Neural progenitor cell (in vitro differentiated cells): ENCODE measurements at regions not wholly inside any gene's neighbourhood (a gene's known extent, or its start where the extent isn't known, plus 50 kb on each side); places are given as distances from the start of the nearest gene placed in this dataset.

Source experiments
- DNase-seq: peaks from one replicate; pipeline ENCODE4 v3.0.0-alpha.2; 2016; ENCODE audit warnings: low spot score
- H2AFZ ChIP-seq: fragments of 200-600 bp; sonication (generic); replicated peaks from 2 replicates; pipeline ENCODE4 v1.6.1; 2016; ENCODE audit warnings: antibody characterized with exemption
- H3F3A ChIP-seq: fragments of 200-600 bp; sonication (generic); 2 replicates; pipeline ENCODE4 v1.6.1; 2016; ENCODE audit warnings: antibody characterized with exemption, low read depth
- H3K27ac ChIP-seq: fragments of 200-600 bp; sonication (generic); 2 replicates; pipeline ENCODE4 v1.5.1; 2016; ENCODE audit warnings: mild to moderate bottlenecking
- H3K27me3 ChIP-seq: fragments of 200-600 bp; sonication (generic); 2 replicates; pipeline ENCODE4 v1.6.1; 2016; ENCODE audit warnings: mild to moderate bottlenecking, moderate library complexity
- H3K36me3 ChIP-seq: fragments of 200-600 bp; sonication (generic); 2 replicates; pipeline ENCODE4 v1.5.1; 2016
- H3K4me1 ChIP-seq: fragments of 200-600 bp; sonication (generic); 2 replicates; pipeline ENCODE4 v1.6.1; 2016; ENCODE audit warnings: mixed run types
- H3K4me2 ChIP-seq: fragments of 200-600 bp; sonication (generic); 2 replicates; pipeline ENCODE4 v1.6.1; 2016
- H3K4me3 ChIP-seq: fragments of 200-600 bp; sonication (generic); 2 replicates; pipeline ENCODE4 v1.5.1; 2016
- H3K79me2 ChIP-seq: fragments of 200-600 bp; sonication (generic); 2 replicates; pipeline ENCODE4 v1.6.1; 2016; ENCODE audit warnings: low read depth
- H3K9ac ChIP-seq: fragments of 200-600 bp; sonication (generic); 2 replicates; pipeline ENCODE4 v1.6.1; 2016
- H3K9me3 ChIP-seq: fragments of 200-600 bp; sonication (generic); 2 replicates; pipeline ENCODE4 v1.5.1; 2016; ENCODE audit warnings: low read depth
- H4K20me1 ChIP-seq: fragments of 200-600 bp; sonication (generic); 2 replicates; pipeline ENCODE4 v1.6.1; 2016; ENCODE audit warnings: low read depth
- H3K27ac Mint-ChIP-seq: 3 replicates; pipeline ENCODE4 v1.8.0; 2021; ENCODE audit warnings: mixed read lengths
- H3K27me3 Mint-ChIP-seq: 2 replicates; pipeline ENCODE4 v1.8.0; 2022; ENCODE audit warnings: low read depth, mild to moderate bottlenecking, inconsistent platforms, moderate library complexity, mixed read lengths; ENCODE audit not compliant: insufficient read depth
- H3K36me3 Mint-ChIP-seq: 3 replicates; pipeline ENCODE4 v1.8.0; 2021; ENCODE audit warnings: mixed read lengths
- H3K4me1 Mint-ChIP-seq: 3 replicates; pipeline ENCODE4 v1.8.0; 2021; ENCODE audit warnings: mixed read lengths
- H3K4me3 Mint-ChIP-seq: 3 replicates; pipeline ENCODE4 v1.8.0; 2021; ENCODE audit warnings: mild to moderate bottlenecking, moderate library complexity, mixed read lengths
- H3K9me3 Mint-ChIP-seq: 3 replicates; pipeline ENCODE4 v1.8.0; 2020; ENCODE audit warnings: mixed read lengths
- CTCF ChIP-seq: fragments of 200-600 bp; sonication (generic); IDR thresholded peaks from 2 replicates; pipeline ENCODE4 v1.5.1; 2017; ENCODE audit warnings: antibody characterized with exemption, mild to moderate bottlenecking
- EZH2 ChIP-seq: fragments of 200-600 bp; sonication (generic); IDR thresholded peaks from 2 replicates; pipeline ENCODE4 v1.6.1; 2017; ENCODE audit warnings: antibody characterized with exemption, mild to moderate bottlenecking, moderate library complexity
- EZH2phosphoT487 ChIP-seq: fragments of 200-600 bp; sonication (generic); IDR thresholded peaks from 2 replicates; pipeline ENCODE4 v1.6.1; 2017; ENCODE audit warnings: antibody characterized with exemption

GRCh38 chr21:16258844-16259611 is 529.2 kb downstream of the USP25 start:
- TF ChIP-seq EZH2phosphoT487 (no peak), CTCF (no peak), EZH2 (no peak)
- no peaks in the 10 kb centered on the region for H3K79me2 ChIP-seq
- DNase-seq = no peak
- H3K27me3 ChIP-seq = no peaks in the 10 kb centered on the region
- peaks cover 2% of the 10 kb centered on the region for H3K27me3 Mint-ChIP-seq
- no peak overlapping the region for H2AFZ ChIP-seq
- H3K27ac ChIP-seq = no peak overlapping the region
- peaks cover 6% of the 10 kb centered on the region for H3K4me1 Mint-ChIP-seq
- no peaks in the 10 kb centered on the region for H4K20me1 ChIP-seq
- H3K36me3 Mint-ChIP-seq = peaks cover 32% of the 10 kb centered on the region
- H3K27ac Mint-ChIP-seq = no peak overlapping the region
- no peak overlapping the region for H3K9ac ChIP-seq
- no peak overlapping the region for H3K4me3 Mint-ChIP-seq
- H3F3A ChIP-seq = no peaks in the 10 kb centered on the region
- no peak overlapping the region for H3K4me2 ChIP-seq
- H3K9me3 ChIP-seq = no peaks in the 10 kb centered on the region
- H3K9me3 Mint-ChIP-seq = peaks cover 14% of the 10 kb centered on the region
- no peaks in the 10 kb centered on the region for H3K4me1 ChIP-seq
- H3K36me3 ChIP-seq = no peaks in the 10 kb centered on the region
- no peak overlapping the region for H3K4me3 ChIP-seq

GRCh38 chr21:16262091-16262490 is 532.3 kb downstream of the USP25 start:
- H3K36me3 Mint-ChIP-seq = peaks cover 43% of the 10 kb centered on the region

DNA sequence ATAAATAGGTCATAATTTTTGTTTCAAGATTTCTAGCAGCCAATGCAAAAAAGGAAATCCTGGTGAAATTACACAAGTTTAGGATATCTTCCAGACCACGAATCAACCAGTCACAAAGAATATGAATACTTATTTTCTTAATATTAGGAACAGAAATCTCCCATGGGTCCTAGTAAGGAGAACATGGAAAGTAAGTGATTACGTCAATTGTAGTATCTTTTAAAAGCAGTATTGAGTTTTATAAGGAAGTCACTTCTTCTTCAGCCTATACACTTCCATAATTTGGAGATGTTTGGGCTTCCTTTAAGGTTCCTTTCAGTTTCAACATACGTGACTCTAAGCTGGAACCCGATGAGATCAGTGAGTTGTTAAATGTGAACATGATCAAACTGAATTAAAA is 534.5 kb downstream of the USP25 start:
- Histone ChIP-seq H3K4me2 (no peak overlapping the region), H3F3A (no peaks in the 10 kb centered on the region), H3K27me3 (no peaks in the 10 kb centered on the region), H3K9me3 (no peaks in the 10 kb centered on the region), H3K4me1 (no peaks in the 10 kb centered on the region), H3K9ac (no peak overlapping the region), H3K27ac (no peak overlapping the region), H3K4me3 (no peak overlapping the region), H3K79me2 (no peaks in the 10 kb centered on the region), H4K20me1 (no peaks in the 10 kb centered on the region), H2AFZ (no peak overlapping the region), H3K36me3 (no peaks in the 10 kb centered on the region)
- Mint-ChIP-seq H3K27me3 (no peaks in the 10 kb centered on the region), H3K36me3 (peaks cover 54% of the 10 kb centered on the region), H3K4me3 (no peak overlapping the region), H3K4me1 (peaks cover under 1% of the 10 kb centered on the region), H3K9me3 (peaks cover 30% of the 10 kb centered on the region), H3K27ac (no peak overlapping the region)
- DNase-seq = no peak
- TF ChIP-seq EZH2phosphoT487 (no peak), EZH2 (no peak), CTCF (no peak)

More at GRCh38 chr21:16262091-16262490, 532.3 kb downstream of the USP25 start:
- no peak overlapping the region for H3K9ac ChIP-seq
- H3F3A ChIP-seq = no peaks in the 10 kb centered on the region
- H3K9me3 Mint-ChIP-seq = peaks cover 24% of the 10 kb centered on the region
- H3K4me2 ChIP-seq = no peak overlapping the region
- H3K79me2 ChIP-seq = no peaks in the 10 kb centered on the region
- TF ChIP-seq EZH2 (no peak), CTCF (no peak), EZH2phosphoT487 (no peak)
- no peak for DNase-seq
- no peak overlapping the region for H3K27ac ChIP-seq
- H3K27me3 Mint-ChIP-seq = no peaks in the 10 kb centered on the region
- H3K4me1 ChIP-seq = no peaks in the 10 kb centered on the region
- no peak overlapping the region for H3K4me3 ChIP-seq
- H3K27me3 ChIP-seq = no peaks in the 10 kb centered on the region
- H3K9me3 ChIP-seq = no peaks in the 10 kb centered on the region
- H2AFZ ChIP-seq = no peak overlapping the region
- H3K27ac Mint-ChIP-seq = no peak overlapping the region
- H3K4me1 Mint-ChIP-seq = peaks cover 6% of the 10 kb centered on the region
- no peaks in the 10 kb centered on the region for H3K36me3 ChIP-seq
- no peaks in the 10 kb centered on the region for H4K20me1 ChIP-seq
- no peak overlapping the region for H3K4me3 Mint-ChIP-seq
